ENCODE measurements at regions not wholly inside any gene's neighbourhood (a gene's known extent, or its start where the extent isn't known, plus 50 kb on each side); places are given as distances from the start of the nearest gene placed in this dataset.

- TF ChIP-seq CTCF (IDR thresholded peaks at IDR 0.05): no peak
- TF ChIP-seq POLR2A (IDR thresholded peaks at IDR 0.05): no peak
Measured at GRCh38 chr14:89014569-89014850, 190.1 kb downstream of the TTC8 start.

Data from esophagus squamous epithelium (tissue), 4 donors.